GM11168 (cell line): ENCODE measurements at regions not wholly inside any gene's neighbourhood (a gene's known extent, or its start where the extent isn't known, plus 50 kb on each side); places are given as distances from the start of the nearest gene placed in this dataset.
"Not testable (repeated sequence)": the region's sequence is repeated elsewhere in the genome, so short reads cannot be mapped to it uniquely, and the experiment has no call there.

Experiments used
- in situ Hi-C: fragments of 300-500 bp; cut with MboI; formaldehyde crosslinking; loops from one replicate; pipeline ENCODE4 v1.12.0; 2022; ENCODE audit warnings: low sequenced_read_pairs; ENCODE audit not compliant: unreplicated experiment

- in situ Hi-C loops: no loop called here
Observed at GRCh38 chr9:95598236-95598635, 81.5 kb upstream of the PTCH1 start.

GRCh38 chr9:95595721-95596295 is 79.0 kb upstream of the PTCH1 start:
- in situ Hi-C loops: no loop called here

- in situ Hi-C loops: no loop called here
Observed at GRCh38 chr9:95592931-95593330, 76.2 kb upstream of the PTCH1 start.

GRCh38 chr9:95588724-95589588 is 72.2 kb upstream of the PTCH1 start:
- in situ Hi-C loops: no loop called here

GRCh38 chr9:95587021-95587964 is 70.5 kb upstream of the PTCH1 start:
- in situ Hi-C loops: no loop called here

GRCh38 chr9:95586326-95586725 is 69.6 kb upstream of the PTCH1 start:
- in situ Hi-C loops: no loop called here

- in situ Hi-C loops: no loop called here
Observed at GRCh38 chr9:95585824-95586223, 69.1 kb upstream of the PTCH1 start.

- in situ Hi-C loops: no loop called here
Observed at GRCh38 chr9:95584176-95584575, 67.4 kb upstream of the PTCH1 start.

- in situ Hi-C loops: no loop called here
Observed at GRCh38 chr9:95581900-95582299, 65.1 kb upstream of the PTCH1 start.

- in situ Hi-C loops: no loop called here
Observed at GRCh38 chr9:95580812-95581761, 64.3 kb upstream of the PTCH1 start.

GRCh38 chr9:95574866-95575553 is 58.2 kb upstream of the PTCH1 start:
- in situ Hi-C loops: no loop called here

- in situ Hi-C loops: no loop called here
Observed at GRCh38 chr9:95574176-95574575, 57.4 kb upstream of the PTCH1 start.

GRCh38 chr9:95573463-95573862 is 56.7 kb upstream of the PTCH1 start:
- in situ Hi-C loops: no loop called here

- in situ Hi-C loops: no loop called here
Observed at GRCh38 chr9:95572381-95573151, 55.8 kb upstream of the PTCH1 start.

- in situ Hi-C loops: no loop called here
Observed at GRCh38 chr9:95570646-95571045, 53.9 kb upstream of the PTCH1 start.

GRCh38 chr9:95570150-95570549 is 53.4 kb upstream of the PTCH1 start:
- in situ Hi-C loops: no loop called here

- in situ Hi-C loops: not testable (repeated sequence)
Observed at GRCh38 chr9:95568735-95569134, 52.0 kb upstream of the PTCH1 start.
